Neural crest cell (in vitro differentiated cells): ENCODE measurements at regions not wholly inside any gene's neighbourhood (a gene's known extent, or its start where the extent isn't known, plus 50 kb on each side); places are given as distances from the start of the nearest gene placed in this dataset.

ENCODE experiments used
- DNase-seq: peaks from one replicate; pipeline ENCODE4 v3.0.0; 2021; ENCODE audit warnings: low read depth, mixed read lengths, low spot score
- H3K27ac Mint-ChIP-seq: one replicate; pipeline ENCODE4 v1.8.0; 2021; ENCODE audit warnings: mild to moderate bottlenecking, mixed read lengths; ENCODE audit not compliant: unreplicated experiment
- H3K27me3 Mint-ChIP-seq: 2 replicates; pipeline ENCODE4 v1.8.0; 2021; ENCODE audit warnings: low read depth, mild to moderate bottlenecking, mixed read lengths
- H3K36me3 Mint-ChIP-seq: 2 replicates; pipeline ENCODE4 v1.8.0; 2021; ENCODE audit warnings: low read depth, mild to moderate bottlenecking, mixed read lengths
- H3K4me1 Mint-ChIP-seq: 2 replicates; pipeline ENCODE4 v1.8.0; 2021; ENCODE audit warnings: mixed read lengths
- H3K4me3 Mint-ChIP-seq: one replicate; pipeline ENCODE4 v1.8.0; 2021; ENCODE audit warnings: mild to moderate bottlenecking, mixed read lengths
- H3K9me3 Mint-ChIP-seq: 2 replicates; pipeline ENCODE4 v1.8.0; 2021; ENCODE audit warnings: mixed read lengths
- CTCF ChIP-seq: fragments of 200-600 bp; sonication (generic); conservative IDR thresholded peaks from 2 replicates; pipeline ENCODE4 v1.5.0; 2021; ENCODE audit warnings: antibody characterized with exemption, mild to moderate bottlenecking

GRCh38 chr6:15862810-15863209 lies 200.0 kb upstream of the DTNBP1 start:
- DNase-seq: no peak
- Mint-ChIP-seq H3K27ac (no peak overlapping the region), H3K4me1 (no peaks in the 10 kb centered on the region), H3K36me3 (no peaks in the 10 kb centered on the region), H3K27me3 (no peaks in the 10 kb centered on the region), H3K9me3 (no peaks in the 10 kb centered on the region), H3K4me3 (no peak overlapping the region)
- TF ChIP-seq CTCF: no peak

GRCh38 chr6:15861486-15861885 lies 198.7 kb upstream of the DTNBP1 start:
- no peaks in the 10 kb centered on the region for H3K9me3 Mint-ChIP-seq
- no peak for TF ChIP-seq CTCF
- H3K27ac Mint-ChIP-seq: no peak overlapping the region
- H3K27me3 Mint-ChIP-seq: peaks cover 2% of the 10 kb centered on the region
- no peaks in the 10 kb centered on the region for H3K4me1 Mint-ChIP-seq
- no peak overlapping the region for H3K4me3 Mint-ChIP-seq
- H3K36me3 Mint-ChIP-seq: no peaks in the 10 kb centered on the region
- no peak for DNase-seq

GRCh38 chr6:15854826-15855710 lies 192.2 kb upstream of the DTNBP1 start:
- DNase-seq: no peak
- no peak for TF ChIP-seq CTCF
- H3K27ac Mint-ChIP-seq: no peak overlapping the region
- H3K36me3 Mint-ChIP-seq: no peaks in the 10 kb centered on the region
- H3K27me3 Mint-ChIP-seq: peaks cover 6% of the 10 kb centered on the region
- H3K9me3 Mint-ChIP-seq: peaks cover 5% of the 10 kb centered on the region
- H3K4me1 Mint-ChIP-seq: no peaks in the 10 kb centered on the region
- no peak overlapping the region for H3K4me3 Mint-ChIP-seq

GRCh38 chr6:15854378-15854777 lies 191.6 kb upstream of the DTNBP1 start:
- Mint-ChIP-seq H3K36me3 (no peaks in the 10 kb centered on the region), H3K4me3 (no peak overlapping the region)

GRCh38 chr6:15853259-15853658 lies 190.4 kb upstream of the DTNBP1 start:
- Mint-ChIP-seq H3K9me3 (peaks cover 5% of the 10 kb centered on the region), H3K36me3 (no peaks in the 10 kb centered on the region), H3K27ac (no peak overlapping the region), H3K4me1 (no peaks in the 10 kb centered on the region), H3K4me3 (no peak overlapping the region), H3K27me3 (peaks cover 6% of the 10 kb centered on the region)
- no peak for TF ChIP-seq CTCF
- DNase-seq: no peak

More at GRCh38 chr6:15854378-15854777, 191.6 kb upstream of the DTNBP1 start:
- Mint-ChIP-seq H3K9me3 (peaks cover 5% of the 10 kb centered on the region), H3K4me1 (no peaks in the 10 kb centered on the region), H3K27me3 (peaks cover 6% of the 10 kb centered on the region), H3K27ac (no peak overlapping the region)
- no peak for TF ChIP-seq CTCF
- no peak for DNase-seq
